SK-N-SH (cell line): ENCODE measurements at regions not wholly inside any gene's neighbourhood (a gene's known extent, or its start where the extent isn't known, plus 50 kb on each side); places are given as distances from the start of the nearest gene placed in this dataset.

ENCODE experiments used
- CTCF ChIA-PET: fragments of 300-600, 350-600 bp; formaldehyde crosslinking; extraction: SDS; loops from one replicate; lab custom pipeline; 2021; lab: Yijun Ruan, JAX
- POLR2A ChIA-PET: fragments of 350-600 bp; sonication (Branson Sonifier 250); formaldehyde crosslinking; extraction: SDS; loops from one replicate; lab custom pipeline; 2020; ENCODE audit warnings: antibody characterized with exemption, inconsistent platforms; lab: Yijun Ruan, JAX
- DNase-seq: peaks from one replicate; pipeline ENCODE4 v3.0.0; 2012
- H2AFZ ChIP-seq: fragments of 200-600 bp; sonication (generic); 2 replicates; pipeline ENCODE4 v1.8.1; 2016; ENCODE audit warnings: antibody characterized with exemption, mild to moderate bottlenecking, low read depth
- H3F3A ChIP-seq: fragments of 200-600 bp; sonication (generic); replicated peaks from 2 replicates; pipeline ENCODE3; 2016; ENCODE audit warnings: antibody characterized with exemption, mild to moderate bottlenecking; ENCODE audit not compliant: insufficient read depth
- H3K27ac ChIP-seq, 2 experiments: fragments of 200-500 bp in 1 of 2; fragments of 200-600 bp in 1 of 2; sonication (Bioruptor generic) in 1 of 2; sonication (generic), shearing (Covaris generic) in 1 of 2; 2 replicates each; pipeline versions ENCODE4 v1.5.1 to v1.6.1; 2014 to 2016; ENCODE audit warnings: low read depth in 2 of 2, inconsistent platforms in 1 of 2, low read length in 1 of 2, mild to moderate bottlenecking in 1 of 2, mixed read lengths in 1 of 2
- H3K27me3 ChIP-seq: fragments of 200-600 bp; sonication (generic), shearing (Covaris generic); 2 replicates; pipeline ENCODE4 v1.6.1; 2016; ENCODE audit warnings: mixed run types; ENCODE audit not compliant: insufficient read depth
- H3K36me3 ChIP-seq, 2 experiments: fragments of 200-500 bp in 1 of 2; fragments of 200-600 bp in 1 of 2; sonication (Bioruptor generic) in 1 of 2; sonication (generic) in 1 of 2; replicated peaks in 1 of 2; 2 replicates each; pipeline versions ENCODE3 to v1.5.1; 2014 to 2016; ENCODE audit warnings: low read length in 1 of 2, mild to moderate bottlenecking in 1 of 2; ENCODE audit not compliant: insufficient read depth in 2 of 2, control insufficient read depth in 1 of 2
- H3K4me1 ChIP-seq, 2 experiments: fragments of 200-500 bp in 1 of 2; fragments of 200-600 bp in 1 of 2; sonication (Bioruptor generic) in 1 of 2; sonication (generic), shearing (Covaris generic) in 1 of 2; 2 replicates each; pipeline versions ENCODE4 v1.5.1 to v1.6.1; 2014 to 2016; ENCODE audit warnings: low read depth in 1 of 2, low read length in 1 of 2, mixed run types in 1 of 2; ENCODE audit not compliant: insufficient read depth in 2 of 2, control insufficient read depth in 1 of 2
- H3K4me2 ChIP-seq: fragments of 200-600 bp; sonication (generic), shearing (Covaris generic); 2 replicates; pipeline ENCODE4 v1.6.1; 2017; ENCODE audit warnings: mixed run types
- H3K4me3 ChIP-seq, 2 experiments: fragments of 200-500 bp in 1 of 2; fragments of 200-600 bp in 1 of 2; sonication (Bioruptor generic) in 1 of 2; sonication (generic), shearing (Covaris generic) in 1 of 2; 2 replicates each; pipeline versions ENCODE4 v1.5.1 to v1.8.1; 2014 to 2016; ENCODE audit warnings: low read depth in 2 of 2, inconsistent platforms in 1 of 2, low read length in 1 of 2, mild to moderate bottlenecking in 1 of 2, mixed read lengths in 1 of 2, moderate library complexity in 1 of 2
- H3K79me2 ChIP-seq: fragments of 200-600 bp; sonication (generic); 2 replicates; pipeline ENCODE4 v1.8.1; 2017; ENCODE audit warnings: mild to moderate bottlenecking; ENCODE audit not compliant: insufficient read depth
- H3K9ac ChIP-seq: fragments of 200-600 bp; sonication (generic); 2 replicates; pipeline ENCODE4 v1.6.1; 2017; ENCODE audit warnings: mixed run types
- H3K9me2 ChIP-seq: fragments of 200-600 bp; sonication (generic); 2 replicates; pipeline ENCODE4 v1.6.1; 2017; ENCODE audit warnings: mixed run types
- H3K9me3 ChIP-seq: fragments of 200-600 bp; sonication (generic); 2 replicates; pipeline ENCODE4 v1.6.1; 2017; ENCODE audit warnings: mixed run types, mild to moderate bottlenecking, moderate library complexity
- H4K20me1 ChIP-seq: fragments of 200-600 bp; sonication (generic); 2 replicates; pipeline ENCODE4 v1.6.1; 2017; ENCODE audit warnings: mild to moderate bottlenecking, mixed run types; ENCODE audit not compliant: insufficient read depth
- CHD2 ChIP-seq: fragments of 150-350 bp; IDR thresholded peaks from 2 replicates; pipeline ENCODE4 v1.6.1; 2018; ENCODE audit warnings: low read length; ENCODE audit not compliant: partially characterized antibody
- CTCF ChIP-seq: fragments of 200-600 bp; sonication (generic); IDR thresholded peaks from 2 replicates; pipeline ENCODE4 v1.6.1; 2017; ENCODE audit warnings: antibody characterized with exemption, mild to moderate bottlenecking, moderate library complexity
- ELF1 ChIP-seq: IDR thresholded peaks from 2 replicates; pipeline ENCODE4 v1.4.0; 2012
- EP300 ChIP-seq, 2 experiments: IDR thresholded peaks; 2 replicates each; pipeline versions ENCODE4 v1.4.0 to v1.6.1; 2012; ENCODE audit warnings: borderline replicate concordance in 1 of 2, low read depth in 1 of 2, low read length in 1 of 2
- EZH2phosphoT487 ChIP-seq: fragments of 200-600 bp; sonication (generic); IDR thresholded peaks from 2 replicates; pipeline ENCODE4 v1.6.1; 2017; ENCODE audit warnings: low read depth, mixed run types, mild to moderate bottlenecking, antibody characterized with exemption, moderate library complexity, borderline replicate concordance
- FOSL2 ChIP-seq: IDR thresholded peaks from 2 replicates; pipeline ENCODE4 v1.4.0; 2012; ENCODE audit warnings: low read depth, mild to moderate bottlenecking, moderate library complexity, borderline replicate concordance
- FOXJ3 ChIP-seq: sonication (generic); formaldehyde crosslinking; IDR thresholded peaks from 2 replicates; pipeline ENCODE4 v1.5.1; 2020; ENCODE audit warnings: mild to moderate bottlenecking, missing genetic modification reagents
- FOXM1 ChIP-seq: IDR thresholded peaks from 2 replicates; pipeline ENCODE4 v1.4.0; 2012; ENCODE audit warnings: low read depth, mild to moderate bottlenecking
- GABPA ChIP-seq: IDR thresholded peaks from 2 replicates; pipeline ENCODE4 v1.4.0; 2012; ENCODE audit warnings: low read depth, mild to moderate bottlenecking
- GATA2 ChIP-seq: sonication (generic); formaldehyde crosslinking; IDR thresholded peaks from 2 replicates; pipeline ENCODE4 v1.5.0; 2020; ENCODE audit warnings: mild to moderate bottlenecking, missing genetic modification reagents
- IRF3 ChIP-seq: fragments of 150-350 bp; IDR thresholded peaks from 2 replicates; pipeline ENCODE4 v1.6.1; 2016; ENCODE audit warnings: mild to moderate bottlenecking, low read depth, low read length
- JUND ChIP-seq: IDR thresholded peaks from 2 replicates; pipeline ENCODE4 v1.4.0; 2012
- MEF2A ChIP-seq: IDR thresholded peaks from 2 replicates; pipeline ENCODE4 v1.4.0; 2012; ENCODE audit warnings: low read depth, borderline replicate concordance
- MXI1 ChIP-seq: IDR thresholded peaks from 2 replicates; pipeline ENCODE4 v1.6.1; 2012; ENCODE audit warnings: mild to moderate bottlenecking, low read depth, low read length, improper control_type of control experiment
- NFIC ChIP-seq: IDR thresholded peaks from 2 replicates; pipeline ENCODE4 v1.4.0; 2012; ENCODE audit warnings: borderline replicate concordance
- POLR2AphosphoS5 ChIP-seq: IDR thresholded peaks from 2 replicates; pipeline ENCODE4 v1.6.1; 2012; ENCODE audit warnings: low read depth, low read length
- RAD21 ChIP-seq: IDR thresholded peaks from 2 replicates; pipeline ENCODE4 v1.6.1; 2012; ENCODE audit warnings: mild to moderate bottlenecking, low read length
- SMC3 ChIP-seq: IDR thresholded peaks from 2 replicates; pipeline ENCODE4 v1.6.1; 2012; ENCODE audit warnings: low read depth, low read length, improper control_type of control experiment
- TCF12 ChIP-seq: IDR thresholded peaks from 2 replicates; pipeline ENCODE4 v1.4.0; 2012
- YY1 ChIP-seq: IDR thresholded peaks from 2 replicates; pipeline ENCODE4 v1.4.0; 2012; ENCODE audit warnings: low read depth, mild to moderate bottlenecking
- WGBS: methylation state at CpG from one replicate; pipeline ENCODE4 v1.1.6; 2017; ENCODE audit warnings: low lambda C conversion rate; 5-methylcytosine and 5-hydroxymethylcytosine counted together
- TF ChIP-seq, protein P1 (sequence below): IDR thresholded peaks from 2 replicates; pipeline ENCODE4 v1.4.0; 2012; ENCODE audit warnings: low read depth, borderline replicate concordance
- TF ChIP-seq, protein P2 (sequence below): IDR thresholded peaks from 2 replicates; pipeline ENCODE4 v1.4.0; 2012; ENCODE audit warnings: low read depth, borderline replicate concordance

DNA sequence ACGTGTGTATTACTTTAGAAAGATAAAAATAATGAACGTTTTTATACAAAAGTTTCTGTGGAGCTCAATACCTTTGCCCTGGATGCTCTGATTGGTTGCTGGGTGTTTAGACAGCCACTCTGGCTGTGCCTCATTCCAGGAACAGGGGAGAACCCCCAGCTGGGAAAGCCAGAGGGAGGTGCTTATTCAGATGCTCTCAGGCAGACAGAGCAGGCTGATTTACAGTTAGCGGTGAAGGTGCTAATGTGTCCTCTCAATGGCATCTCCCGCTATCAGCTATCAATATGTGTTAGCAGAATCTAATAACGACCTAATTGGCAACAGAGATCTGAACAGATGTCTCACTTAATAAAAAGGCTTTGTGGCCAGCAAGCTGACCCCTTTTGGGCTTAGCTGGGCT is 402.3 kb downstream of the NUAK1 start:
- Histone ChIP-seq H3K36me3 (no peaks in the 10 kb centered on the region), H3K27ac (no peak overlapping the region), H3K9me2 (no peaks in the 10 kb centered on the region), H3K27me3 (no peaks in the 10 kb centered on the region), H3K4me1 (peaks cover 2 to 13% of the 10 kb centered on the region in 2 experiments; a peak in 2 of 4 replicates), H3K9ac (no peak overlapping the region), H3K4me2 (no peak overlapping the region), H2AFZ (no peak overlapping the region), H3K4me3 (no peak overlapping the region), H3K79me2 (no peaks in the 10 kb centered on the region), H3F3A (no peaks in the 10 kb centered on the region), H3K9me3 (no peaks in the 10 kb centered on the region), H4K20me1 (no peaks in the 10 kb centered on the region)
- no peak for TF ChIP-seq YY1
- no peak for TF ChIP-seq ELF1
- TF ChIP-seq, protein P1, sequence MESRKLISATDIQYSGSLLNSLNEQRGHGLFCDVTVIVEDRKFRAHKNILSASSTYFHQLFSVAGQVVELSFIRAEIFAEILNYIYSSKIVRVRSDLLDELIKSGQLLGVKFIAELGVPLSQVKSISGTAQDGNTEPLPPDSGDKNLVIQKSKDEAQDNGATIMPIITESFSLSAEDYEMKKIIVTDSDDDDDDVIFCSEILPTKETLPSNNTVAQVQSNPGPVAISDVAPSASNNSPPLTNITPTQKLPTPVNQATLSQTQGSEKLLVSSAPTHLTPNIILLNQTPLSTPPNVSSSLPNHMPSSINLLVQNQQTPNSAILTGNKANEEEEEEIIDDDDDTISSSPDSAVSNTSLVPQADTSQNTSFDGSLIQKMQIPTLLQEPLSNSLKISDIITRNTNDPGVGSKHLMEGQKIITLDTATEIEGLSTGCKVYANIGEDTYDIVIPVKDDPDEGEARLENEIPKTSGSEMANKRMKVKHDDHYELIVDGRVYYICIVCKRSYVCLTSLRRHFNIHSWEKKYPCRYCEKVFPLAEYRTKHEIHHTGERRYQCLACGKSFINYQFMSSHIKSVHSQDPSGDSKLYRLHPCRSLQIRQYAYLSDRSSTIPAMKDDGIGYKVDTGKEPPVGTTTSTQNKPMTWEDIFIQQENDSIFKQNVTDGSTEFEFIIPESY = no peak
- no peak for TF ChIP-seq MXI1
- TF ChIP-seq FOXM1 = no peak
- TF ChIP-seq, protein P2, sequence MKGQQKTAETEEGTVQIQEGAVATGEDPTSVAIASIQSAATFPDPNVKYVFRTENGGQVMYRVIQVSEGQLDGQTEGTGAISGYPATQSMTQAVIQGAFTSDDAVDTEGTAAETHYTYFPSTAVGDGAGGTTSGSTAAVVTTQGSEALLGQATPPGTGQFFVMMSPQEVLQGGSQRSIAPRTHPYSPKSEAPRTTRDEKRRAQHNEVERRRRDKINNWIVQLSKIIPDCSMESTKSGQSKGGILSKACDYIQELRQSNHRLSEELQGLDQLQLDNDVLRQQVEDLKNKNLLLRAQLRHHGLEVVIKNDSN = no peak
- TF ChIP-seq POLR2AphosphoS5 = no peak
- TF ChIP-seq NFIC = no peak
- TF ChIP-seq MEF2A = no peak
- TF ChIP-seq IRF3 = no peak
- TF ChIP-seq GATA2 = no peak
- TF ChIP-seq JUND = no peak
- no peak for TF ChIP-seq FOSL2
- ChIA-PET CTCF (interaction anchor here (1.3 kb wide), 1 partner anchor 10 kb away, joined by 3 read pairs; no protein-coding TSS in a partner anchor), POLR2A (no interaction called here)
- DNase-seq = no peak
- 14% methylated on average over 3 of the region's 5 CpGs for WGBS

DNA sequence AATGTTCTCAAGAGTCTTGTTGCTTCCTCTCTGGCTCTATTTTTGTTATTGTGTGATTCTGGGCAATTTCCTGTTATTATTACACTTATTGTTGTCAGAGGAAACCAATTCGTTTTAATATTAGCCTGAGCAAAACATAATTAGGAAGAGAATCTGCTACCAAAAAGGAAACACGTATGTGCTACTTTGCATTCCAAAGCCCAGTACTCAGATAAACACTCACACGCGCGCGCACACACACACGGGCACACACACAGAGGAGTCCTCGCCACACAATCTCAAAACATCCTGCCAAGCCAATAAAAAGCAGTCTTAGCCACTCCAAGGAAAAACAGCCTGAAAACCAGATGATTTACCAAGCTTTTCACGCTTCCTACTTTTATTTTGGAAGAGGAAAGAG is 400.7 kb downstream of the NUAK1 start:
- no peak overlapping the region for H3K27ac ChIP-seq
- no peaks in the 10 kb centered on the region for H3K9me3 ChIP-seq
- WGBS = 88% methylated on average over 9 of the region's 9 CpGs
- H3K36me3 ChIP-seq = no peaks in the 10 kb centered on the region
- no peaks in the 10 kb centered on the region for H3K9me2 ChIP-seq
- H3K4me3 ChIP-seq = no peak overlapping the region
- no peaks in the 10 kb centered on the region for H4K20me1 ChIP-seq
- no peak overlapping the region for H3K4me2 ChIP-seq
- no peak overlapping the region for H3K9ac ChIP-seq
- DNase-seq = no peak
- POLR2A ChIA-PET = no interaction called here
- peaks cover 5 to 13% of the 10 kb centered on the region in 2 experiments; a peak in 2 of 4 replicates for H3K4me1 ChIP-seq
- H2AFZ ChIP-seq = no peak overlapping the region
- no peaks in the 10 kb centered on the region for H3K27me3 ChIP-seq
- H3K79me2 ChIP-seq = no peaks in the 10 kb centered on the region
- no peaks in the 10 kb centered on the region for H3F3A ChIP-seq
- CTCF ChIA-PET = no interaction called here
- TF ChIP-seq RAD21 (no peak), CTCF (no peak), NFIC (no peak), SMC3 (no peak), POLR2AphosphoS5 (no peak), MXI1 (no peak), GATA2 (no peak), FOXJ3 (no peak), EP300 (IDR thresholded peaks at IDR 0.05; ENCODE audit: borderline replicate concordance in 1 of 2, low read depth in 1 of 2, low read length in 1 of 2) (no peak), GABPA (no peak), CHD2 (no peak), TCF12 (no peak), YY1 (no peak), EZH2phosphoT487 (no peak)
- TF ChIP-seq, protein P1 = no peak
